ENCODE measurements at regions not wholly inside any gene's neighbourhood (a gene's known extent, or its start where the extent isn't known, plus 50 kb on each side); places are given as distances from the start of the nearest gene placed in this dataset.

GRCh38 chr7:155917836-155918430 is 105.7 kb upstream of the SHH start:
- no peaks in the 10 kb centered on the region for H4K20me1 ChIP-seq (ENCODE audit: insufficient read depth, poor library complexity, severe bottlenecking)
- TF ChIP-seq EZH2 (IDR thresholded peaks at IDR 0.05; ENCODE audit: borderline replicate concordance) (no peak), CTCF (IDR thresholded peaks at IDR 0.05; ENCODE audit: poor library complexity) (no peak), EZH2phosphoT487 (IDR thresholded peaks at IDR 0.05; ENCODE audit: low read depth, severe bottlenecking, unreplicated experiment) (no peak)
- H3K27ac ChIP-seq: peak overlapping the region; percentile 69
- H3K79me2 ChIP-seq: no peaks in the 10 kb centered on the region
- H3K9me3 ChIP-seq (ENCODE audit: low read depth): no peaks in the 10 kb centered on the region
- no peak for DNase-seq (ENCODE audit: low spot score)
- H3K9me2 ChIP-seq (replicated peaks; ENCODE audit: insufficient read depth): no peaks in the 10 kb centered on the region
- no peak overlapping the region for H3K4me3 ChIP-seq
- peaks cover 14% of the 10 kb centered on the region for H3K4me1 ChIP-seq (ENCODE audit: insufficient read depth)
- WGBS (ENCODE audit: low lambda C conversion rate, missing lambda C conversion rate): 72% methylated on average over 9 of the region's 9 CpGs
- H3K27me3 ChIP-seq: no peaks in the 10 kb centered on the region
- no peaks in the 10 kb centered on the region for H3K36me3 ChIP-seq (replicated peaks; ENCODE audit: insufficient read depth, low read depth)
- no peak overlapping the region for H2AFZ ChIP-seq
- H3K4me2 ChIP-seq: no peak overlapping the region

- H3K9me3 ChIP-seq (ENCODE audit: low read depth): no peaks in the 10 kb centered on the region
- peak; percentile 29 for DNase-seq (ENCODE audit: low spot score)
- no peak for TF ChIP-seq EZH2phosphoT487 (IDR thresholded peaks at IDR 0.05; ENCODE audit: low read depth, severe bottlenecking, unreplicated experiment)
- TF ChIP-seq CTCF (IDR thresholded peaks at IDR 0.05; ENCODE audit: poor library complexity): no peak
- no peak for TF ChIP-seq EZH2 (IDR thresholded peaks at IDR 0.05; ENCODE audit: borderline replicate concordance)
- no peaks in the 10 kb centered on the region for H3K36me3 ChIP-seq (replicated peaks; ENCODE audit: insufficient read depth, low read depth)
- no peak overlapping the region for H3K4me2 ChIP-seq
- H3K9me2 ChIP-seq (replicated peaks; ENCODE audit: insufficient read depth): no peaks in the 10 kb centered on the region
- no peak overlapping the region for H2AFZ ChIP-seq
- no peak overlapping the region for H3K4me3 ChIP-seq
- H3K27ac ChIP-seq: peak overlapping the region; percentile 69
- WGBS (ENCODE audit: low lambda C conversion rate, missing lambda C conversion rate): 71% methylated on average over 12 of the region's 12 CpGs
- H4K20me1 ChIP-seq (ENCODE audit: insufficient read depth, poor library complexity, severe bottlenecking): no peaks in the 10 kb centered on the region
- no peaks in the 10 kb centered on the region for H3K79me2 ChIP-seq
- peaks cover 14% of the 10 kb centered on the region for H3K4me1 ChIP-seq (ENCODE audit: insufficient read depth)
- H3K27me3 ChIP-seq: no peaks in the 10 kb centered on the region
Observed at GRCh38 chr7:155916926-155917655, 104.8 kb upstream of the SHH start.

GRCh38 chr7:155914341-155914740 is 102.1 kb upstream of the SHH start:
- H3K9me3 ChIP-seq (ENCODE audit: low read depth): no peaks in the 10 kb centered on the region
- no peaks in the 10 kb centered on the region for H4K20me1 ChIP-seq (ENCODE audit: insufficient read depth, poor library complexity, severe bottlenecking)
- H3K36me3 ChIP-seq (replicated peaks; ENCODE audit: insufficient read depth, low read depth): no peaks in the 10 kb centered on the region
- no peaks in the 10 kb centered on the region for H3K27me3 ChIP-seq
- whole genome bisulfite sequencing (ENCODE audit: low lambda C conversion rate, missing lambda C conversion rate): 84% methylated on average over 9 of the region's 10 CpGs
- H3K79me2 ChIP-seq: no peaks in the 10 kb centered on the region
- no peak for TF ChIP-seq EZH2phosphoT487 (IDR thresholded peaks at IDR 0.05; ENCODE audit: low read depth, severe bottlenecking, unreplicated experiment)
- no peak for TF ChIP-seq CTCF (IDR thresholded peaks at IDR 0.05; ENCODE audit: poor library complexity)
- TF ChIP-seq EZH2 (IDR thresholded peaks at IDR 0.05; ENCODE audit: borderline replicate concordance): no peak
- no peak overlapping the region for H2AFZ ChIP-seq
- peaks cover 3% of the 10 kb centered on the region for H3K4me1 ChIP-seq (ENCODE audit: insufficient read depth)
- H3K27ac ChIP-seq: no peak overlapping the region
- H3K9me2 ChIP-seq (replicated peaks; ENCODE audit: insufficient read depth): no peaks in the 10 kb centered on the region
- no peak overlapping the region for H3K4me2 ChIP-seq
- no peak overlapping the region for H3K4me3 ChIP-seq
- DNase-seq (ENCODE audit: low spot score): no peak

Measured in hepatocyte (in vitro differentiated cells).